ENCODE measurements at regions not wholly inside any gene's neighbourhood (a gene's known extent, or its start where the extent isn't known, plus 50 kb on each side); places are given as distances from the start of the nearest gene placed in this dataset.

DNA sequence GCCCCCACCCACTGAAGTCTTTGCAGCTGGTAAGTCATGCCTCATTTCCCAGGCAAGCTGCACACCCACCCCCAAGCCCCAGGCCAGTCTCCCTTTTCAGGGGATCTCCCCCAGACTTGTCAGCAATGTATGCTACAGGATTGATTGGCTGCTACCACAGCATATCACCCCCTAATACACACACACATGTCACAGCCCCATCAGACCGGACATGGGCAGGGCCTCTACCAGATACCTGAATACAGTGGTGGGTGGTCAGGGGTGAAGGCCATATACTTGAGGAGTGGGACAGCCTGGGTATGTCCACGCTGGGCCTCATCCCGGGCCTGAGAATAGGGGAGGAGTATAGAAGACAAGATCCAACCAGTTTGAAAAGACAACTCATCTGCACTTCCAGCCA is 63.4 kb upstream of the ARAP3 start:
- DNase-seq, result no peak

DNA sequence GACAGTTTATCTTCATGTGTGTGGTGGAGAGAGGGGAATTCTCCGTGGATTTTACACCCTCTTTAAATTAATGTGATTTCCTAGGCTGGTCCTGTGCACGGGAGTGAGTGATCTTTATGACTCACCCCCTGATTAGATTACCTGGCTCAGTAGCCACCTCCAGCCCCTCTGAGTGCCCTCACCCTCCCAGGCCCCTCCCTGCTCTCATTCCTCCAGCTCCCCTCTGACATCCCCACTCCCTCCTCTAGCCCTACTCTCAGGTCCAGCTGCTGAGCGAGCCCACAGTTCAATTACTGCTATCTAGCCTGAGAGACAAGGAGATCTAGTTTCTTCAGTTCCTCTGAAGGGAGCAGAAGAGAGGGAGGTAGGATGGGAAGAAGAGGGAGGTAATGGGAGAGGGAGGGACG is 61.8 kb upstream of the ARAP3 start:
- DNase-seq, result peak; percentile 83

DNA sequence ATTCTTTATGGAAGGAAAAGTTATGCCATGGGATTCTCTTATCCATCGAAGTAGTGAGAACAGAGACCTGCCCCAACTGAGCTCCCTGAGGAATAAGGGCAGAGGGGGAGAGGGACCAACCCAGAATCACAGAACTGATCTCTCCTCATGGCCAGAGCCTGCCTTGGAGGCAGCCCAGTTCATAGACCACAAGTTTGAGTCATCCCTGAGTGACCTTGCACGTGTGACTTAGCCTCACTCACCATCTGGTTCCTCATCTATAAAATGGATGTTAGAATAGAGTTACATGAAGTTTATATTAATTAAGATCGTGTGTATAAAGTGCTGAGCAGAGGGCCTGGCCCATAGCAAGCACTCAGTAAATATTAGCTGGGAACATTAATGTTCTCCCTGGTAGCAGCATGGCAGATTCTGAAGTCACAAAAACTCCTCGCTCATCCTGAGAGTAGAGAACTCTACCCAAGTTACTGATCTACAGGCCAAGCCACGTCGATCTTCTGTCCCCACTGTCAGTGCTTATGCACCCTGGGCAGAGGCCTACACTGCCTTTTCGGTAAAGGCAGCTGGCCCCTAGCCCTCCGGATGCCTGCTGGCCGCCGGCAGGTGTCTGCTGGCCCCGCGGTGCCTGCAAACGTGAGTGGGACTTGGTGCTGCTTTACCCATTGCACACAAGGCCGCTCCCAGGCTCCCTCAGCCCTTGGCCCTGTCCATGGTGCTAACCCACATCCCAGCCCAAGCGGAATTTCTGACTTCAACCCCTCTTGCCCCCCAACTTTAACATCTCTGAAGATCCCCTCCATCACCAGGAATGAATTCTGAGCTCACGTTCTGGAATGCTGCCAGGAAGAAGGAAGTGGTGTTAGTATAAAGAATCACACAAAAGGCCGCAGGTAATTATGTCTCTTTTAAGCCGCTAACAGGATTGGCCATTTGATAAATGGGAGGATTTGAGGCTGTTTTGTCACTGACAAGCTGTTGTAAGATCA is 61.1 kb upstream of the ARAP3 start:
- peak; percentile 83 for DNase-seq

DNA sequence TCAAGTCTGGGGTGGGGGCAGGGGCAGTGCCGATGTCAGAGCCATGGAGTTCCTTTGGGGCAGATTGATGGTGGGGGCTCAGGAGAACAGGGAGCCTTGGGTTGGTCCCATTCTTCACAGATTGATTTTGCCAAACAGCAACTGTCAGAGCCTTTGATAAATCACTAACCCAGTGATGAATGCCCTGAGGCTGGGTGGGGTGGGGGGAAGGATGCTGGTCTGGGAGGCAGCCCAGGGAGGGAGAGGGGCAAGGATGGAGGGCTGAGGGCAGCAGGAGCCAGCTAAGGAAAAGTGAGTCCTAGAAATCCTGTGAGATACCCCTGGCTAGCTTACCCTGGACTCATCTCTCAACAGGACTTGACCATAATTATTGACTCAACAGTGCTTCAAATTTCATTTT is 60.1 kb upstream of the ARAP3 start:
- no peak for DNase-seq

DNA sequence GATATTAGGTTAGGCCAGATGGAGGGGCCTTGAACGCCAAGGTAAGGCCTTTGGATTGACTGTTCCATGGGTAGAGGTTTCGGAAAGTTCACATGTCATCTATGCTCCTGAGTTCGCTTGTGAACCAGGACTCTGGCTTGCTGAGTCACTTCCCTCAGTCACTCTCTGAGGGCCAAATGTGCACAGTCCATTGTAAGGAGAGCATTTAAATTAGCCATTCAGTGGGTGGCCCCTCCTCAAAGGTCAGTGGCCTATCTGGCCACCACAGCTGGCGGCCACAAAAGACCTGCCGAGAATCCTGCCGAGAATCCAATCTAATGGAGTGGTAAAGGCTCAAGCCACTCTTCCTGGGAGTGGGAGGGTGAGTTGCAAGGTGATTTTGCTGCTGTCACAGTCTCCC is 58.9 kb upstream of the ARAP3 start:
- DNase-seq, result no peak

DNA sequence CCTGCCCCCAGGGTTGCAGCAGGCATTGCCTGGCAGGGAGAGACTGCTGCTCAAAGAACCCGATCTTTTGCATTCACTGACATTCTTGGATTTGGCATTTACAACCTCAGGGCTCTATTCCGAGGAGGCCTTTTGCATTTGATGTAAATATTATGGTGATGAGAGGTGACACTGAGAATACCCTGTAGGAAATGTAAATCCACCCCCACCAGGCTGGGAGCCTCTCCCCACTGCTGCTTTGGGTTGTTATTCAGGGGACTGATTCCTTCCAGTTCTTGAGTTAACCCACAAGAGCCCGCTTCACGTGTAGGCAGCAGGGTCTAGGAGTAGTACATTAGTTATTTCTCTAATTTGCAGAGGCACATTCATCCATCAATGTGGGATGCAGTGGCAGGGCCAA is 55.5 kb upstream of the ARAP3 start:
- DNase-seq, result no peak

DNA sequence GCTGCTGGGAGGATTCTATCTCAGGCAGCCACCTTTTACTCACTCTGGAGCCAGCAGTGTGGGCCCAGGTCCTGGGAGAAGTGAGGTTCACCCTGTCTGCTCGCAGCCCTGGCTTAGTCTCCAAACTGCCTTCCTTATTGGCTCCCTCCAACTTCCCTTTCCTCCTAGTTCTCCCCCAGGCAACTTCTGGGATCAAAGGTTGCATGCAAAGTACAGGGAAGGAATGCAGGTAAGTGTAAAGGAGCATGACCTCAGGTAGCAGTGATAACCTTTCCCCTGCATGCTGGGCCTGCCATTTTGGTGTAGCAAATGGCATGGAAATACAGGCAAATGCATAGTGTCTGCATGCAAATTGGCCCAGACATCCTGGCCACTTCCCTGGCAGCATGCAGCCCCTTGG is 53.8 kb upstream of the ARAP3 start:
- no peak for DNase-seq

DNA sequence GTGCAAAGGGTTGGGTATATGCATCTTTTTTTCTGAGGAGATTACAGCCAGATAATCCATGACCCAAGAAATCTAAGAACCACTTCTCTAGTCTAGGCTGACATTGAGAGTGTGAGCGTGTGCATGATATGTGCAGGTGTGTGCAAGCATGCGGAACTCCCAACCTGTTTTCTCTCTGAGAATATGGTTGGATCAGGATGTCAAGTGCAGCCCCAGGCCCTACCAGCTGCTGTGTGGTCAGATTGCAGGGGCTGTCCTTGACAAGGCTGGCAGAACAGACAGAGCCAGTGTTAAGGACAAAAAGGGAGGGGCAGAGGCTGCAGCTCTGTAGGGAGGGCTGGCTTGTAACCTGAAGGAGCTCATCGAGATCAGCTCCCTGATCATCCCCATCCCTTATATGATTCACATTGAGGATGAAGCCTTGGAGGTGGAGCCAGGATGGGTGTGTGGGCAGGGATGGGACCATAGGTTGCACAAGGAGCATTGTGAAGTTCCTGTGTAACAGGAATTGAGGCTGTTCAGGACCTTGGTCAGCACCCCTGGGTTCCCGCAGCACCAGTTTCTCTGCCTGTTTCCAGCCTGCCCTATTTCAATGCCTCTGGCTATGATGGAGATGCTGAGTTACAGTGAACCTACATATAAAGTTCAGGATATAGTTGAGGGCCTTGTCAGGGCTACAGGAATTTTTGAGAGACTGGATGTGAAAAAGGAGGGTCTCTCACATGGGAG is 52.6 kb upstream of the ARAP3 start:
- no peak for DNase-seq

DNA sequence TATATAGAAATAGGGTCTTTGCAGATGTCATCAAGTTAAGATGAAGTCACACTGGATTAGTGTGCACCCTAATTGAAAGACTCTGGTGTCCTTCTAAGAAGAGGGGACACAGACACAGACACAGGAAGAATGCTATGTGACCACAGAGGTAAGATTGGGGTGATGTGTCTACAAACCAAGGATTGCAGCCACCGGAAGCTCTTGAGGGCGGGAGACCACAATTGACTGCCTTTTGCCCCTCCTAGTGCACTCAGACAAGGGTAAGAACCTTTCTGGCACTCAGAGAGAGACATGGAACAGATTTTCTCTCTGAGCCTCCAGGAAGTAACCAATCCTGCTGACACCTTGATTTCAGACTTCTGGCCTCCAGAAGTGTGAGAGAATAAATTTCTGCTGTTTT is 51.2 kb upstream of the ARAP3 start:
- DNase-seq, result no peak

DNA sequence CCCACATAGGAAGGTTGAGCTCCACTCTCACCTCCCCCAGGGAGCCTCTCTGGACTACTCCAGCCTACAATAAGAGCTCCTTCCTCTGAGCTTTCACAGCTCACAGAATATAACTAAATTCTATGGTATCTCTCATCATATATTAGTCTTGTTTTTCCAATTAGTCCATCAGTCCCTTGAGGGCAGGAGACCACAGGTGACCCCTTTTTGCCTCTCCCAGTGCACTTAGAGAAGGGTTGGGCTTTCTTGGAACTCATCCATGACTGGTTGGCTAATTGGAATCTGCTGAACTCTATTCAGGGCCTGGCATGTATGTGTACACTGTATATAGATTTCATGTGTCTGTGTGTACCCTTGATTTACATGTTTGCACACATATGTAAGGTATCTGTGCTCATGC is 50.4 kb upstream of the ARAP3 start:
- DNase-seq, result no peak

Measured in NCI-H1436 treated with DMSO at 0.1 percent for 48 hours (cell line).